ENCODE measurements at regions not wholly inside any gene's neighbourhood (a gene's known extent, or its start where the extent isn't known, plus 50 kb on each side); places are given as distances from the start of the nearest gene placed in this dataset.

GRCh38 chr2:37585295-37585908 is 86.0 kb downstream of the CDC42EP3 start:
- H3K27me3 ChIP-seq (ENCODE audit: insufficient read depth, low read depth): no peaks in the 10 kb centered on the region
- H3K4me1 ChIP-seq (ENCODE audit: low read depth, poor library complexity, severe bottlenecking): no peaks in the 10 kb centered on the region
- TF ChIP-seq CTCF (conservative IDR thresholded peaks at IDR 0.05; ENCODE audit: low read depth, low read length): no peak
- H3K4me3 ChIP-seq (IDR thresholded peaks at IDR 0.05; ENCODE audit: insufficient read depth, low read depth, low read length): no peak overlapping the region
- H2AFZ ChIP-seq (ENCODE audit: low read depth): no peak overlapping the region
- no peak overlapping the region for H3K27ac ChIP-seq
- no peaks in the 10 kb centered on the region for H3K36me3 ChIP-seq (ENCODE audit: insufficient read depth)
- no peaks in the 10 kb centered on the region for H3K79me2 ChIP-seq (ENCODE audit: insufficient read depth, low read depth)
- H4K20me1 ChIP-seq (ENCODE audit: insufficient read depth): no peaks in the 10 kb centered on the region
- H3K9ac ChIP-seq: no peak overlapping the region
- peak overlapping the region; percentile 4; the same call in 1 of the 2 replicates for H3K4me2 ChIP-seq

- Histone ChIP-seq H3K4me2 (no peak overlapping the region), H3K4me1 (ENCODE audit: low read depth, poor library complexity, severe bottlenecking) (no peaks in the 10 kb centered on the region), H2AFZ (ENCODE audit: low read depth) (no peak overlapping the region), H3K4me3 (IDR thresholded peaks at IDR 0.05; ENCODE audit: insufficient read depth, low read depth, low read length) (no peak overlapping the region), H3K36me3 (ENCODE audit: insufficient read depth) (no peaks in the 10 kb centered on the region), H3K9ac (no peak overlapping the region), H3K79me2 (ENCODE audit: insufficient read depth, low read depth) (no peaks in the 10 kb centered on the region), H3K27ac (no peak overlapping the region), H3K27me3 (ENCODE audit: insufficient read depth, low read depth) (no peaks in the 10 kb centered on the region), H4K20me1 (ENCODE audit: insufficient read depth) (no peaks in the 10 kb centered on the region)
- TF ChIP-seq CTCF (conservative IDR thresholded peaks at IDR 0.05; ENCODE audit: low read depth, low read length): no peak
These were observed 85.3 kb downstream of the CDC42EP3 start for GRCh38 chr2:37585982-37586621.

GRCh38 chr2:37586663-37587317 is 84.7 kb downstream of the CDC42EP3 start:
- Histone ChIP-seq H4K20me1 (ENCODE audit: insufficient read depth) (no peaks in the 10 kb centered on the region), H3K4me3 (IDR thresholded peaks at IDR 0.05; ENCODE audit: insufficient read depth, low read depth, low read length) (no peak overlapping the region), H3K4me1 (ENCODE audit: low read depth, poor library complexity, severe bottlenecking) (no peaks in the 10 kb centered on the region), H3K27ac (no peak overlapping the region), H2AFZ (ENCODE audit: low read depth) (no peak overlapping the region), H3K79me2 (ENCODE audit: insufficient read depth, low read depth) (no peaks in the 10 kb centered on the region), H3K36me3 (ENCODE audit: insufficient read depth) (no peaks in the 10 kb centered on the region), H3K4me2 (no peak overlapping the region), H3K27me3 (ENCODE audit: insufficient read depth, low read depth) (no peaks in the 10 kb centered on the region), H3K9ac (no peak overlapping the region)
- TF ChIP-seq CTCF (conservative IDR thresholded peaks at IDR 0.05; ENCODE audit: low read depth, low read length): no peak

- Histone ChIP-seq H3K36me3 (ENCODE audit: insufficient read depth) (no peaks in the 10 kb centered on the region), H2AFZ (ENCODE audit: low read depth) (no peak overlapping the region), H3K79me2 (ENCODE audit: insufficient read depth, low read depth) (no peaks in the 10 kb centered on the region), H3K27me3 (ENCODE audit: insufficient read depth, low read depth) (no peaks in the 10 kb centered on the region), H3K4me3 (IDR thresholded peaks at IDR 0.05; ENCODE audit: insufficient read depth, low read depth, low read length) (no peak overlapping the region), H3K9ac (no peak overlapping the region), H3K4me1 (ENCODE audit: low read depth, poor library complexity, severe bottlenecking) (no peaks in the 10 kb centered on the region), H3K4me2 (no peak overlapping the region), H3K27ac (no peak overlapping the region), H4K20me1 (ENCODE audit: insufficient read depth) (no peaks in the 10 kb centered on the region)
- TF ChIP-seq CTCF (conservative IDR thresholded peaks at IDR 0.05; ENCODE audit: low read depth, low read length): no peak
These were observed 83.6 kb downstream of the CDC42EP3 start for GRCh38 chr2:37587817-37588216.
